Stomach (tissue), 8 donors: ENCODE measurements at regions not wholly inside any gene's neighbourhood (a gene's known extent, or its start where the extent isn't known, plus 50 kb on each side); places are given as distances from the start of the nearest gene placed in this dataset.

Experiments
- DNase-seq, 2 donors: peaks; one replicate each; pipeline versions ENCODE4 v3.0.0 to v3.0.0-alpha.2; 2013 to 2019
- H3K27ac ChIP-seq, 5 donors: fragments of 200-600 bp in 4 of 5; sonication (generic) in 4 of 5; one replicate each; pipeline ENCODE4 v1.5.1; 2013 to 2019; ENCODE audit warnings: mild to moderate bottlenecking in 1 of 5, moderate library complexity in 1 of 5
- H3K27me3 ChIP-seq, 3 donors: fragments of 200-600 bp; sonication (generic); one replicate each; pipeline ENCODE4 v1.5.1; 2017 to 2019; ENCODE audit warnings: mixed run types in 1 of 3
- H3K36me3 ChIP-seq, 4 donors: fragments of 200-600 bp; sonication (generic); 1 replicate in 3 of 4; 2 replicates in 1 of 4; pipeline ENCODE4 v1.5.1; 2016 to 2019
- H3K4me1 ChIP-seq, 4 donors: fragments of 200-600 bp; sonication (generic); one replicate each; pipeline ENCODE4 v1.5.1; 2016 to 2019
- H3K4me3 ChIP-seq, 4 donors: fragments of 200-600 bp; sonication (generic) in 3 of 4; one replicate each; pipeline ENCODE4 v1.5.1; 2016 to 2019; ENCODE audit warnings: mild to moderate bottlenecking in 1 of 4
- H3K9me3 ChIP-seq, 4 donors: fragments of 200-600 bp; sonication (generic); one replicate each; pipeline ENCODE4 v1.5.1; 2016 to 2019
- EP300 ChIP-seq: sonication (generic); formaldehyde crosslinking; IDR thresholded peaks from one replicate; pipeline ENCODE4 v1.6.1; 2017; ENCODE audit warnings: antibody characterized with exemption
- POLR2A ChIP-seq, 4 donors: fragments of 450-650 bp; IDR thresholded peaks; one replicate each; pipeline ENCODE4 v1.6.1; 2016; ENCODE audit warnings: antibody characterized with exemption in 4 of 4, control low read depth in 2 of 4, mild to moderate bottlenecking in 1 of 4, moderate library complexity in 1 of 4
- POLR2AphosphoS5 ChIP-seq, 3 donors: sonication (generic); formaldehyde crosslinking; IDR thresholded peaks; one replicate each; pipeline ENCODE4 v1.6.1; 2016; ENCODE audit warnings: antibody characterized with exemption in 3 of 3
- WGBS, 5 donors: extraction: QIAGEN DNeasy Blood & Tissue Kit in 3 of 5; methylation state at CpG; one replicate each; pipeline versions ENCODE4 v1.1.5 to v1.1.7; 2013 to 2018; 5-methylcytosine and 5-hydroxymethylcytosine counted together
- intact Hi-C: fragments of 100-400 bp; cut with DNase I; formaldehyde crosslinking; loops from one replicate; pipeline ENCODE4 v1.15.1; 2023; ENCODE audit warnings: low total_unique reads
- TF ChIP-seq, protein P1 (sequence below), 7 experiments: fragments of 450-650 bp in 4 of 7; fragments of 200-600 bp in 3 of 7; sonication (generic) in 3 of 7; IDR thresholded peaks; one replicate each; pipeline ENCODE4 v1.5.1; 2016 to 2019; ENCODE audit warnings: antibody characterized with exemption in 7 of 7, control low read depth in 2 of 7, mild to moderate bottlenecking in 1 of 7
- donor health status: healthy with polysubstance abuse.
- donor health status: Bipolar disorder and iron deficiency.
- donor health status: healthy.

- TF ChIP-seq, protein P1, sequence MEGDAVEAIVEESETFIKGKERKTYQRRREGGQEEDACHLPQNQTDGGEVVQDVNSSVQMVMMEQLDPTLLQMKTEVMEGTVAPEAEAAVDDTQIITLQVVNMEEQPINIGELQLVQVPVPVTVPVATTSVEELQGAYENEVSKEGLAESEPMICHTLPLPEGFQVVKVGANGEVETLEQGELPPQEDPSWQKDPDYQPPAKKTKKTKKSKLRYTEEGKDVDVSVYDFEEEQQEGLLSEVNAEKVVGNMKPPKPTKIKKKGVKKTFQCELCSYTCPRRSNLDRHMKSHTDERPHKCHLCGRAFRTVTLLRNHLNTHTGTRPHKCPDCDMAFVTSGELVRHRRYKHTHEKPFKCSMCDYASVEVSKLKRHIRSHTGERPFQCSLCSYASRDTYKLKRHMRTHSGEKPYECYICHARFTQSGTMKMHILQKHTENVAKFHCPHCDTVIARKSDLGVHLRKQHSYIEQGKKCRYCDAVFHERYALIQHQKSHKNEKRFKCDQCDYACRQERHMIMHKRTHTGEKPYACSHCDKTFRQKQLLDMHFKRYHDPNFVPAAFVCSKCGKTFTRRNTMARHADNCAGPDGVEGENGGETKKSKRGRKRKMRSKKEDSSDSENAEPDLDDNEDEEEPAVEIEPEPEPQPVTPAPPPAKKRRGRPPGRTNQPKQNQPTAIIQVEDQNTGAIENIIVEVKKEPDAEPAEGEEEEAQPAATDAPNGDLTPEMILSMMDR (IDR thresholded peaks at IDR 0.05) = no peak
- TF ChIP-seq EP300 (no peak), POLR2AphosphoS5 (IDR thresholded peaks at IDR 0.05) (no peak), POLR2A (IDR thresholded peaks at IDR 0.05) (no peak)
- 57 to 65% (median 64%) methylated on average over 3 of the region's 3 CpGs for WGBS, 5 donors
- Histone ChIP-seq H3K4me1 (no peaks in the 10 kb centered on the region), H3K36me3 (no peaks in the 10 kb centered on the region), H3K9me3 (no peaks in the 10 kb centered on the region), H3K27me3 (no peaks in the 10 kb centered on the region), H3K27ac (no peak overlapping the region), H3K4me3 (no peak overlapping the region)
- intact Hi-C loops = no loop called here
- DNase-seq = no peak
These were observed 232.3 kb downstream of the QKI start for GRCh38 chr6:163646866-163647265.

DNA sequence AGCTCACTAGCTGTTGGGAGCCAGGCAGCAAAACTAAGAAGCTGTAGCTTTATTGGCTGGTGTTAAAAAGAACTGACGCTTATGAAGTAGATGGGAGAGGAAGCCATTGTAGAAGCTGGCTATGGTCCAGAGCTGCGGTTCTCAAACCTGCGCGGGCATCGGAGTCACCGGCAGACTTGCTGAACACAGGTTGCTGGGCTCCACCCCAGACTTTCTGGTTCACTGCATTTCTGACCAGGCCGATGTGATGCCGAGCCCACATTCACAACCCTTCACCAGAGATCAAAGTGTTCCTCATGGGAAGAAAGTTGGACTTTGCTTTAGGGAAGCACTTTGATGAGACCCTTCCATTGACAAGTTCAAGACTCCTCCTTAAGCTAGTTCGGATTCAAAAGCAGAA, 231.6 kb downstream of the QKI start:
- no peaks in the 10 kb centered on the region for H3K9me3 ChIP-seq
- H3K27ac ChIP-seq = no peak overlapping the region
- no peak for DNase-seq
- no peak overlapping the region for H3K4me3 ChIP-seq
- WGBS, 5 donors = 87 to 97% (median 92%) methylated on average over 9 of the region's 9 CpGs
- TF ChIP-seq, protein P1 (IDR thresholded peaks at IDR 0.05) = no peak
- TF ChIP-seq POLR2AphosphoS5 (IDR thresholded peaks at IDR 0.05) = no peak
- no peak for TF ChIP-seq POLR2A (IDR thresholded peaks at IDR 0.05)
- TF ChIP-seq EP300 = no peak
- no peaks in the 10 kb centered on the region for H3K36me3 ChIP-seq
- H3K27me3 ChIP-seq = no peaks in the 10 kb centered on the region
- intact Hi-C loops = no loop called here
- H3K4me1 ChIP-seq = no peaks in the 10 kb centered on the region

- Histone ChIP-seq H3K27me3 (no peaks in the 10 kb centered on the region), H3K27ac (no peak overlapping the region), H3K4me3 (no peak overlapping the region), H3K36me3 (no peaks in the 10 kb centered on the region), H3K4me1 (no peaks in the 10 kb centered on the region), H3K9me3 (no peaks in the 10 kb centered on the region)
- DNase-seq = no peak
- TF ChIP-seq, protein P1 (IDR thresholded peaks at IDR 0.05) = no peak
- no peak for TF ChIP-seq POLR2A (IDR thresholded peaks at IDR 0.05)
- no peak for TF ChIP-seq POLR2AphosphoS5 (IDR thresholded peaks at IDR 0.05)
- TF ChIP-seq EP300 = no peak
- 65 to 70% (median 67%) methylated on average over 10 of the region's 10 CpGs for WGBS, 5 donors
- intact Hi-C loops = no loop called here
These were observed 231.0 kb downstream of the QKI start for GRCh38 chr6:163645560-163645959.

DNA sequence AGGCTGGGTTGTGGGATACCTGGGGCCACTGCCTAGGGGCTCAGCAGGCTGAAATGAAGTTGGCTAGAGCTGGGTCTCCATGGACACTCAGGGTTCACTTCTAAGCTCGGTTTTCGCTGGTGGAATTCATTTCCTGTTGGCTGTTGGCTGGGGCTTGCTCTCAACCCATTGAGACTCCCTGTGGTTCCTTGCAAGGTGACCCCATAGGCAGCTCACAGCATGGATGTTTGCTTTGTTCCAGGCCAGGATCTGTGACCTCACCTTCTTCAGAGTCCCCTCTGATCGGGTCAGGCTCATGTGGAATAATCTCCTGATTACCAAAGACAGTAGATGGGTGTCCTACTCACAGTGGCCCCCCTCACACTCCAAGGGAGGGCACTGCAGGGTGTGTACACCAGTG, 229.3 kb downstream of the QKI start:
- no peaks in the 10 kb centered on the region for H3K27me3 ChIP-seq
- H3K36me3 ChIP-seq = no peaks in the 10 kb centered on the region
- no peak overlapping the region for H3K27ac ChIP-seq
- TF ChIP-seq, protein P1 (IDR thresholded peaks at IDR 0.05) = no peak
- TF ChIP-seq POLR2AphosphoS5 (IDR thresholded peaks at IDR 0.05) = no peak
- TF ChIP-seq EP300 = no peak
- no peak for TF ChIP-seq POLR2A (IDR thresholded peaks at IDR 0.05)
- intact Hi-C loops = no loop called here
- no peaks in the 10 kb centered on the region for H3K9me3 ChIP-seq
- H3K4me3 ChIP-seq = no peak overlapping the region
- WGBS, 5 donors = 63 to 74% (median 66%) methylated on average over 3 of the region's 3 CpGs
- H3K4me1 ChIP-seq = no peaks in the 10 kb centered on the region
- no peak for DNase-seq
